ENCODE measurements at regions not wholly inside any gene's neighbourhood (a gene's known extent, or its start where the extent isn't known, plus 50 kb on each side); places are given as distances from the start of the nearest gene placed in this dataset.

DNA sequence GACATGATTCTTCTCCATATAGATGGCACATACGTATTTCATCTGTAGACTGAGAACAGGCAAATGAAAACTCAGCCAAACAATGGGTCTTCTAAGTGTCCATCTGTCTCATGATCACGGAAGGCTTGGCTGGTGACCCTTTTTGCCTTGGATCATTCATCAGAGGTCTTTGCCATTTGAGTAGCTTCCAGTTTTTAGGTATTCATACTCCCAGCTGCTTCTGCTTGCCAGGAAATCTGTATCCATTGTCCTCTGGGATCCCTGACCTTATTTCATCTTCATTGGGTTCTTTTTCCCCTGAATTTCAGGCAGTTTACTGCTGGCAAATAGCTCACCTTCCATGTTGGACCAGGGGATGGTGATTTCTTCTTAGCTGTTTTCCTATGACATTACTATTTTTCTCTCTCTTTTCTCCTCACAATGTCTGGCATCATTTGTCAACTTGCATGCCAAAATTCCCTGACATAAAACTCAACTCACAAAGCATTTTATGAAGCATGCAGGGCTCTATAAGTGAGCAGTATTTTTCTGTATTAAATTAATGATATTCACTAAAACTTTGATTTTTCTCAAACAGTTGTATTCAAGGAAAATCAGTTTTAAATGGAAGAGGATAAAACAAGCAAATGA is 241.2 kb downstream of the DNAJB9 start:
- in situ Hi-C loops (cut with MboI; ENCODE audit: low sequenced_read_pairs) = no loop called here
- no peaks in the 10 kb centered on the region; the same call in 1 of the 2 replicates for H3K9me3 ChIP-seq
- H3K4me1 ChIP-seq = no peaks in the 10 kb centered on the region
- no peak for DNase-seq (ENCODE audit: low spot score in 2 of 2)
- H3K36me3 ChIP-seq (replicated peaks) = no peaks in the 10 kb centered on the region
- no peaks in the 10 kb centered on the region for H3K27me3 ChIP-seq (ENCODE audit: low read depth)
- H3K4me3 ChIP-seq = no peak overlapping the region

- Histone ChIP-seq H3K4me1 (no peaks in the 10 kb centered on the region), H3K27me3 (ENCODE audit: low read depth) (no peaks in the 10 kb centered on the region), H3K4me3 (no peak overlapping the region), H3K36me3 (replicated peaks) (no peaks in the 10 kb centered on the region), H3K9me3 (no peaks in the 10 kb centered on the region; the same call in 1 of the 2 replicates)
- peak; percentile 17 to 52 for DNase-seq (ENCODE audit: low spot score in 2 of 2)
- in situ Hi-C loops (cut with MboI; ENCODE audit: low sequenced_read_pairs) = no loop called here
These were observed 243.8 kb downstream of the DNAJB9 start for GRCh38 chr7:108813251-108814014.

DNA sequence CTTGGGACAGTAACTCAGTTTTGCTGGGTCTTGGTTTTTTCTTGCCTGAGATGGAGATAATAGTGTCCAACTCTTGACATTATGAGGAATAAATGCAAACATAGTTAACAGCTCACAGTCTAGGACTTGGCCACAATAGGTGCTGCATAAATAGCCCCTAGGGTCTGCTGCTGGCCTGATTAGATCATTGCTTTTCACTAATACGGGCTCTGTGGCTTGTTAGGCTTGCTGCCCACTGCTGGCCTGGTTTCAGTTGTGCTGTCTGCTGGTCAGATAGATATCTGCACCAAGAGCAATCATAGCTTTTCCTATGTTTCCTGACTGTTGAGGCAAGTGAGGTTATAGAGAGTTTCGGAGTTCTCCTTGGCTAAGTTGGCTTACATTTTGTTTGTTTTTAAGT is 246.1 kb downstream of the DNAJB9 start:
- H3K27me3 ChIP-seq (ENCODE audit: low read depth) = no peaks in the 10 kb centered on the region
- in situ Hi-C loops (cut with MboI; ENCODE audit: low sequenced_read_pairs) = no loop called here
- no peak for DNase-seq (ENCODE audit: low spot score in 2 of 2)
- no peaks in the 10 kb centered on the region; the same call in 1 of the 2 replicates for H3K9me3 ChIP-seq
- no peaks in the 10 kb centered on the region for H3K4me1 ChIP-seq
- H3K4me3 ChIP-seq = no peak overlapping the region
- no peaks in the 10 kb centered on the region for H3K36me3 ChIP-seq (replicated peaks)

GRCh38 chr7:108818742-108819141 is 249.1 kb downstream of the DNAJB9 start:
- Histone ChIP-seq H3K4me1 (no peaks in the 10 kb centered on the region), H3K36me3 (replicated peaks) (no peaks in the 10 kb centered on the region), H3K4me3 (no peak overlapping the region), H3K9me3 (no peaks in the 10 kb centered on the region; the same call in 1 of the 2 replicates), H3K27me3 (ENCODE audit: low read depth) (no peaks in the 10 kb centered on the region)
- DNase-seq (ENCODE audit: low spot score in 2 of 2) = no peak
- in situ Hi-C loops (cut with MboI; ENCODE audit: low sequenced_read_pairs) = no loop called here

DNA sequence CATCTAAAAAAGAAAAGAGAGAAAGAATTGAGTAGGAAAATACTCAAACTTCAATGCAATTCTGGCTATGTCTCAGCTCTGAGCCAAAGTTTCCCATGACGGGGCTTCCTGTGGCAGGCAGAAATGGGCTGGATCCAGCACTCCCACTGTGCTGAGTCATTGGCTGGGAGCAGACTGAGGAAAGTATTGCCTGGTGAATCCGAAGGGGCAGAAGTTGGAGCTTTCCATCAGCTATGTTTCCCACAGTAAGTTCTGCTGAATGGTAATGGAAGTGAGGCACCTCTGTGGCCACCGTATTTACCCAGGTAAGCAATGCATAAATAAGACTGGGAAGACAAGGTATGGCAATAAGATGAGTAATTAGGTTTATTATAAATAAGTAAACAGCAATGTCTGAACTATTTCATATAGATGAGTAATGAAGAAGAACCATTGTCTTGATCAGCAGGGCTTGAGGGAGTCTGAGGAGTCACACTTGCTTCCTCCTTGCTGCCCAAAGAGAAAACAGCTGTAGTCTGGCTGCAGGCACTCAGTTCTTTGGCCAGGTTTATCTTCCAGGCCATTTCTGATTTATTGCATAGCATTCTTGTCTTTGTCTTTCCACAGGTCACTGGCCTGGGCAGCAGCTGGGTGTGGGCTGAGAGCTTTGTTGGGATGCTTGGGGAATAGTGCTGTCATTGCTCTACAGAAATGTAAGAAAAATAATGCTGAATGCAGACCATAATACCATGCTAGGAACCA is 255.3 kb downstream of the DNAJB9 start:
- no peaks in the 10 kb centered on the region for H3K27me3 ChIP-seq (ENCODE audit: low read depth)
- no peaks in the 10 kb centered on the region for H3K36me3 ChIP-seq (replicated peaks)
- no peaks in the 10 kb centered on the region for H3K4me1 ChIP-seq
- in situ Hi-C loops (cut with MboI; ENCODE audit: low sequenced_read_pairs) = no loop called here
- H3K9me3 ChIP-seq = no peaks in the 10 kb centered on the region
- DNase-seq (ENCODE audit: low spot score in 2 of 2) = no peak
- H3K4me3 ChIP-seq = no peak overlapping the region

- no peaks in the 10 kb centered on the region for H3K36me3 ChIP-seq (replicated peaks)
- no peaks in the 10 kb centered on the region for H3K4me1 ChIP-seq
- H3K4me3 ChIP-seq = no peak overlapping the region
- H3K27me3 ChIP-seq (ENCODE audit: low read depth) = no peaks in the 10 kb centered on the region
- no peaks in the 10 kb centered on the region for H3K9me3 ChIP-seq
- in situ Hi-C loops (cut with MboI; ENCODE audit: low sequenced_read_pairs) = no loop called here
- DNase-seq (ENCODE audit: low spot score in 2 of 2) = no peak
These were observed 255.9 kb downstream of the DNAJB9 start for GRCh38 chr7:108825581-108825909.

GRCh38 chr7:108836256-108836655 is 266.6 kb downstream of the DNAJB9 start:
- H3K9me3 ChIP-seq = no peaks in the 10 kb centered on the region
- H3K4me3 ChIP-seq = no peak overlapping the region
- no peaks in the 10 kb centered on the region for H3K4me1 ChIP-seq
- no peaks in the 10 kb centered on the region for H3K36me3 ChIP-seq (replicated peaks)
- no peaks in the 10 kb centered on the region for H3K27me3 ChIP-seq (ENCODE audit: low read depth)
- in situ Hi-C loops (cut with MboI; ENCODE audit: low sequenced_read_pairs) = no loop called here
- no peak for DNase-seq (ENCODE audit: low spot score in 2 of 2)

DNA sequence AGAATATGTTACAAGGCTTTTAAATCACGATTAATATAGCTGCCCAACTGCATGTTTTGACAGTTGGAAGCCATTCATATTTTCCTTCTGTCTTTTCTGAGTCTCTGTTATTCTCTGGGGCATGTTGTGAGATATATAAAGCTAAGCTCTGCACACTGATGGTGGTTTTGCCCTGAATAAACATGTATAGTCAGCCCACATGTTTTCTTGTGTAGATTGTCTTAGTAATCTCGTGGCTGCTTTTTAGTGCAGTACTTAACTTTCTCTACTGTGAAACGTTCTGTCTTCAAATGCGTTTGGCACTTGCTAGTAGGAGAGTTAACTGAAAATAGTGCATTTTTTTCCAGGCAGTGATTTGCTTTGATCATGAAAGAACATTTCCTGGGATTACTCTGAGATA is 268.5 kb downstream of the DNAJB9 start:
- DNase-seq (ENCODE audit: low spot score in 2 of 2) = no peak
- in situ Hi-C loops (cut with MboI; ENCODE audit: low sequenced_read_pairs) = no loop called here
- Histone ChIP-seq H3K9me3 (no peaks in the 10 kb centered on the region), H3K4me1 (no peaks in the 10 kb centered on the region), H3K27me3 (ENCODE audit: low read depth) (no peaks in the 10 kb centered on the region), H3K36me3 (replicated peaks) (no peaks in the 10 kb centered on the region), H3K4me3 (no peak overlapping the region)

DNA sequence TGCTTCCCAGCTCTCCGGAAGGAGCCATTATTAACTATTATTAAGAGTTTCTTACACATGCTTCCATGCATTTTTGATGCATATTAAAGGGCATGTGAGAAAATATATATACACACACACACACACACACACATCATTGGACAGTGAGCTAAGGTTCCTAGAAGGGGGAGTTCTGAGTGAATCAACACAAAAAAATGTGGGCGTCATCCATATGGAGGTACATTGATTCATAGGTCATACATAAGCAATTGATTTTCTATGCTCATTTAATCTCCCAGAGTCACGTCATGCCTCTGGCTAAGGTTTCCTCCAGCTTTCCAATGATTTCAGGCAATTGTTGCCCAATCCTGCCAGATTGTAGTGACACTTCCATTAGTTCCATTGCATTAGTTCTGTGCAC is 269.4 kb downstream of the DNAJB9 start:
- no peak for DNase-seq (ENCODE audit: low spot score in 2 of 2)
- in situ Hi-C loops (cut with MboI; ENCODE audit: low sequenced_read_pairs) = no loop called here
- H3K4me1 ChIP-seq = no peaks in the 10 kb centered on the region
- H3K27me3 ChIP-seq (ENCODE audit: low read depth) = no peaks in the 10 kb centered on the region
- H3K36me3 ChIP-seq (replicated peaks) = no peaks in the 10 kb centered on the region
- H3K9me3 ChIP-seq = no peaks in the 10 kb centered on the region
- no peak overlapping the region for H3K4me3 ChIP-seq

DNA sequence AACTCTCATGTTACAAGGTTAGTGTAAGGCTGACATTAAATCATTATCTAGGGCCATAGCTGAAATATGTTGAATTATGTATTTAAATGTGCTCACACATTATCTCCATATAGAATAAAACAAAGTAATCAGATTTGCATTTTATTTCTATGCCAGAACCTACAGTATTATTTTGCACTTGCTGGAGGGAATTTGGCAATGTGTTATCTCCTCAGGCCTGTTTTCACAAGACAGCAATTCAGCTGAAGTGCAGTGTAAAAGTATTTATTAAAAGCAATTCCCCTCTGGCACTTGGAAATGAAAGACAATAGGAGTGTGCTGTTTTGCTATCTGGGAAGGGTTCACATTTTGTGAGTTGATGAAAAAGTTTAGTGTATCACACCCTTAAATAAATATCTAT is 276.3 kb downstream of the DNAJB9 start:
- Histone ChIP-seq H3K36me3 (replicated peaks) (no peaks in the 10 kb centered on the region), H3K9me3 (no peaks in the 10 kb centered on the region), H3K4me1 (no peaks in the 10 kb centered on the region), H3K4me3 (no peak overlapping the region), H3K27me3 (ENCODE audit: low read depth) (no peaks in the 10 kb centered on the region)
- in situ Hi-C loops (cut with MboI; ENCODE audit: low sequenced_read_pairs) = no loop called here
- DNase-seq (ENCODE audit: low spot score in 2 of 2) = no peak

GRCh38 chr7:108846471-108846870 is 276.8 kb downstream of the DNAJB9 start:
- no peak for DNase-seq (ENCODE audit: low spot score in 2 of 2)
- H3K4me3 ChIP-seq = no peak overlapping the region
- no peaks in the 10 kb centered on the region for H3K9me3 ChIP-seq
- in situ Hi-C loops (cut with MboI; ENCODE audit: low sequenced_read_pairs) = no loop called here
- no peaks in the 10 kb centered on the region for H3K27me3 ChIP-seq (ENCODE audit: low read depth)
- H3K4me1 ChIP-seq = no peaks in the 10 kb centered on the region
- H3K36me3 ChIP-seq (replicated peaks) = no peaks in the 10 kb centered on the region

DNA sequence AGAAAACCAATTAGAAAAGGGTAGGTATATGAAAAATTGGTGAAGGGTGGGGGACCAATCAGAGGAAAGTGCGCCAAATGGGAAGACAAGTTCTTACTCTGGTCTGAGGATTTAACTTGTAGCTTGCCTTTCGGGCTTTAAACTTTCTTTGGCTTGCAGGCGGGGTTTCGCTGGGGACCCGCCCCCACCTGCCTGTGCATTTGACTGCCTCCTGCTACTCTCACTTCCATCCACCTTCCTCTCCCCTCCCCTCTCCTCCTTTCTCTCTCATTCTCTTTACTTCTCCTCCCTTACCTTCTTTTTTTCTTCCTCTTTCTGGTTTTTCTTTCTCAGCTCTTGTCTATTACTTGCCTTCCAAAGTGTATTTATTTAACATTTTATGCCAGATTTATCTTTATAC is 278.8 kb downstream of the DNAJB9 start:
- no peaks in the 10 kb centered on the region for H3K4me1 ChIP-seq
- in situ Hi-C loops (cut with MboI; ENCODE audit: low sequenced_read_pairs) = no loop called here
- no peaks in the 10 kb centered on the region for H3K9me3 ChIP-seq
- no peak for DNase-seq (ENCODE audit: low spot score in 2 of 2)
- H3K4me3 ChIP-seq = no peak overlapping the region
- H3K36me3 ChIP-seq (replicated peaks) = no peaks in the 10 kb centered on the region
- H3K27me3 ChIP-seq (ENCODE audit: low read depth) = no peaks in the 10 kb centered on the region; the same call in 1 of the 2 replicates

- Histone ChIP-seq H3K4me3 (no peak overlapping the region), H3K4me1 (no peaks in the 10 kb centered on the region), H3K36me3 (replicated peaks) (no peaks in the 10 kb centered on the region), H3K27me3 (ENCODE audit: low read depth) (no peaks in the 10 kb centered on the region), H3K9me3 (no peaks in the 10 kb centered on the region)
- in situ Hi-C loops (cut with MboI; ENCODE audit: low sequenced_read_pairs) = no loop called here
- DNase-seq (ENCODE audit: low spot score in 2 of 2) = no peak
These were observed 290.9 kb downstream of the DNAJB9 start for GRCh38 chr7:108860615-108861014.

- Histone ChIP-seq H3K9me3 (no peaks in the 10 kb centered on the region), H3K4me1 (no peaks in the 10 kb centered on the region)
- in situ Hi-C loops (cut with MboI; ENCODE audit: low sequenced_read_pairs) = no loop called here
These were observed 291.4 kb downstream of the DNAJB9 start for GRCh38 chr7:108861071-108861470.

More at GRCh38 chr7:108861071-108861470, 291.4 kb downstream of the DNAJB9 start:
- no peak for DNase-seq (ENCODE audit: low spot score in 2 of 2)
- H3K4me3 ChIP-seq = no peak overlapping the region
- no peaks in the 10 kb centered on the region for H3K36me3 ChIP-seq (replicated peaks)
- H3K27me3 ChIP-seq (ENCODE audit: low read depth) = no peaks in the 10 kb centered on the region
